Gastrocnemius medialis (tissue), 4 donors: ENCODE measurements at regions not wholly inside any gene's neighbourhood (a gene's known extent, or its start where the extent isn't known, plus 50 kb on each side); places are given as distances from the start of the nearest gene placed in this dataset.

Experiments used
- ATAC-seq, 2 donors: fragments of 150-250 bp; one replicate each; pipeline ENCODE4 v1.9.1; 2016
- DNase-seq, 2 donors: peaks; one replicate each; pipeline ENCODE4 v3.0.0-alpha.2; 2019
- H3K27ac ChIP-seq, 4 donors: fragments of 200-600 bp; sonication (generic); 1 replicate in 1 of 4; 2 replicates in 3 of 4; pipeline ENCODE4 v1.5.1; 2016 to 2018; ENCODE audit warnings: mild to moderate bottlenecking in 2 of 4, moderate library complexity in 1 of 4
- H3K27me3 ChIP-seq, 3 donors: fragments of 200-600 bp; sonication (generic) in 2 of 3; 1 replicate in 1 of 3; 2 replicates in 2 of 3; pipeline versions ENCODE4 v1.5.1 to v1.6.0; 2016 to 2019; ENCODE audit warnings: mild to moderate bottlenecking in 1 of 3, moderate library complexity in 1 of 3
- H3K36me3 ChIP-seq, 2 donors: fragments of 200-600 bp; sonication (generic) in 1 of 2; one replicate each; pipeline ENCODE4 v1.5.1; 2017 to 2018
- H3K4me1 ChIP-seq, 2 donors: fragments of 200-600 bp; sonication (generic) in 1 of 2; one replicate each; pipeline ENCODE4 v1.5.1; 2016 to 2017; ENCODE audit warnings: mild to moderate bottlenecking in 2 of 2
- H3K4me3 ChIP-seq, 4 donors: fragments of 200-600 bp; sonication (generic) in 3 of 4; 1 replicate in 1 of 4; 2 replicates in 3 of 4; pipeline ENCODE4 v1.5.1; 2016 to 2019; ENCODE audit warnings: mild to moderate bottlenecking in 2 of 4
- H3K9me3 ChIP-seq, 3 donors: fragments of 200-600 bp; sonication (generic) in 2 of 3; 1 replicate in 1 of 3; 2 replicates in 2 of 3; pipeline ENCODE4 v1.5.1; 2016 to 2019
- CTCF ChIP-seq, 5 experiments: fragments of 450-650 bp in 3 of 5; fragments of 200-600 bp in 2 of 5; sonication (generic) in 2 of 5; IDR thresholded peaks in 4 of 5; conservative IDR thresholded peaks in 1 of 5; 1 replicate in 4 of 5; 2 replicates in 1 of 5; pipeline ENCODE4 v1.5.1; 2016 to 2019; ENCODE audit warnings: antibody characterized with exemption in 5 of 5, mild to moderate bottlenecking in 3 of 5, moderate library complexity in 3 of 5
- POLR2A ChIP-seq, 2 donors: fragments of 450-650 bp; IDR thresholded peaks; one replicate each; pipeline ENCODE4 v1.6.1; 2017; ENCODE audit warnings: antibody characterized with exemption in 2 of 2, mild to moderate bottlenecking in 2 of 2, moderate library complexity in 2 of 2
- in situ Hi-C, 4 donors: fragments of 200-750 bp; cut with MboI; loops; one replicate each; pipeline versions ENCODE4 v1.15.0 to v1.8.0; 2017; ENCODE audit warnings: low sequenced_read_pairs in 4 of 4
- intact Hi-C: fragments of 100-400 bp; cut with DNase I; formaldehyde crosslinking; loops from one replicate; pipeline ENCODE4 v1.15.1; 2023; ENCODE audit warnings: low total_unique reads

- no peaks in the 10 kb centered on the region for H3K27me3 ChIP-seq
- peaks cover 3 to 8% of the 10 kb centered on the region in 2 donors for H3K4me1 ChIP-seq
- DNase-seq (no peak), ATAC-seq (no peak)
- intact Hi-C loops (no loop called here), in situ Hi-C loops (no loop called here)
- no peaks in the 10 kb centered on the region for H3K9me3 ChIP-seq
- H3K36me3 ChIP-seq: no peaks in the 10 kb centered on the region
- H3K27ac ChIP-seq: no peak overlapping the region
- no peak for TF ChIP-seq CTCF (IDR thresholded peaks at IDR 0.05 in 4 of 5, conservative IDR thresholded peaks at IDR 0.05 in 1 of 5)
- TF ChIP-seq POLR2A (IDR thresholded peaks at IDR 0.05): no peak
- H3K4me3 ChIP-seq: no peak overlapping the region
Observed at GRCh38 chr14:34180869-34181268, 230.0 kb upstream of the EGLN3 start.

GRCh38 chr14:34180434-34180833 lies 229.6 kb upstream of the EGLN3 start:
- intact Hi-C loops: no loop called here
- DNase-seq (no peak), ATAC-seq (no peak)
- Histone ChIP-seq H3K4me3 (no peak overlapping the region), H3K4me1 (peaks cover 5 to 8% of the 10 kb centered on the region in 2 donors), H3K27me3 (no peaks in the 10 kb centered on the region), H3K9me3 (no peaks in the 10 kb centered on the region), H3K36me3 (no peaks in the 10 kb centered on the region), H3K27ac (no peak overlapping the region)
- in situ Hi-C loops: no loop called here
- TF ChIP-seq POLR2A (IDR thresholded peaks at IDR 0.05) (no peak), CTCF (IDR thresholded peaks at IDR 0.05 in 4 of 5, conservative IDR thresholded peaks at IDR 0.05 in 1 of 5) (no peak)

GRCh38 chr14:34179727-34180126 lies 228.9 kb upstream of the EGLN3 start:
- H3K9me3 ChIP-seq: no peaks in the 10 kb centered on the region
- H3K36me3 ChIP-seq: no peaks in the 10 kb centered on the region
- no peak for TF ChIP-seq CTCF (IDR thresholded peaks at IDR 0.05 in 4 of 5, conservative IDR thresholded peaks at IDR 0.05 in 1 of 5)
- TF ChIP-seq POLR2A (IDR thresholded peaks at IDR 0.05): no peak
- DNase-seq (no peak), ATAC-seq (no peak)
- H3K27me3 ChIP-seq: no peaks in the 10 kb centered on the region
- no peak overlapping the region for H3K4me3 ChIP-seq
- intact Hi-C loops (no loop called here), in situ Hi-C loops (no loop called here)
- H3K27ac ChIP-seq: no peak overlapping the region
- peaks cover 6 to 8% of the 10 kb centered on the region in 2 donors for H3K4me1 ChIP-seq

GRCh38 chr14:34177466-34177865 lies 226.6 kb upstream of the EGLN3 start:
- DNase-seq (no peak), ATAC-seq (no peak)
- H3K36me3 ChIP-seq: no peaks in the 10 kb centered on the region
- no peaks in the 10 kb centered on the region for H3K27me3 ChIP-seq
- peaks cover 6 to 23% of the 10 kb centered on the region in 2 donors for H3K4me1 ChIP-seq
- intact Hi-C loops: no loop called here
- H3K9me3 ChIP-seq: no peaks in the 10 kb centered on the region
- TF ChIP-seq POLR2A (IDR thresholded peaks at IDR 0.05): no peak
- no peak for TF ChIP-seq CTCF (IDR thresholded peaks at IDR 0.05 in 4 of 5, conservative IDR thresholded peaks at IDR 0.05 in 1 of 5)
- no peak overlapping the region for H3K4me3 ChIP-seq
- in situ Hi-C loops: no loop called here
- no peak overlapping the region for H3K27ac ChIP-seq

GRCh38 chr14:34175574-34175973 lies 224.7 kb upstream of the EGLN3 start:
- intact Hi-C loops (no loop called here), in situ Hi-C loops (no loop called here)
- Histone ChIP-seq H3K27me3 (no peaks in the 10 kb centered on the region), H3K9me3 (no peaks in the 10 kb centered on the region), H3K4me3 (no peak overlapping the region), H3K4me1 (peaks cover 3 to 17% of the 10 kb centered on the region in 2 donors), H3K36me3 (no peaks in the 10 kb centered on the region), H3K27ac (no peak overlapping the region)
- ATAC-seq (no peak), DNase-seq (no peak)
- no peak for TF ChIP-seq POLR2A (IDR thresholded peaks at IDR 0.05)
- no peak for TF ChIP-seq CTCF (IDR thresholded peaks at IDR 0.05 in 4 of 5, conservative IDR thresholded peaks at IDR 0.05 in 1 of 5)
